IMR-90 (cell line): ENCODE measurements at regions not wholly inside any gene's neighbourhood (a gene's known extent, or its start where the extent isn't known, plus 50 kb on each side); places are given as distances from the start of the nearest gene placed in this dataset.

ENCODE experiments used
- ATAC-seq: fragments of 200-7000 bp; cut with Tn5 transposase; 2 replicates; pipeline ENCODE4 v1.9.1; 2020; ENCODE audit warnings: low read depth, mild to moderate bottlenecking, moderate library complexity
- BruUV-seq: library from RNA; stranded (reverse); fragments of 400-500 nt; replicated peaks from 2 replicates; lab custom pipeline; 2021; lab: Mats Ljungman, UMichigan
- CTCF ChIA-PET: fragments of 300-600 bp; formaldehyde crosslinking; extraction: SDS; loops from one replicate; lab custom pipeline; 2021; ENCODE audit warnings: antibody characterized with exemption; lab: Yijun Ruan, JAX
- POLR2A ChIA-PET: fragments of 300-600 bp; sonication (Branson Sonifier 250); formaldehyde crosslinking; loops from one replicate; lab custom pipeline; 2022; ENCODE audit warnings: antibody characterized with exemption; ENCODE audit not compliant: unreplicated experiment; lab: Charles Lee
- DNase-seq: peaks from one replicate; pipeline ENCODE4 v3.0.0; 2013
- H2AFZ ChIP-seq: replicated peaks from 2 replicates; pipeline ENCODE3; 2013; ENCODE audit warnings: low read length, mild to moderate bottlenecking; ENCODE audit not compliant: poor library complexity
- H2AK5ac ChIP-seq: 2 replicates; pipeline ENCODE4 v1.6.1; 2013; ENCODE audit warnings: low read depth, low read length, inconsistent platforms
- H2AK9ac ChIP-seq: replicated peaks from 2 replicates; pipeline ENCODE3; 2013; ENCODE audit warnings: mild to moderate bottlenecking, low read depth, low read length, moderate library complexity; ENCODE audit not compliant: poor library complexity
- H2BK120ac ChIP-seq: 2 replicates; pipeline ENCODE4 v1.6.1; 2013; ENCODE audit warnings: low read depth, low read length, inconsistent platforms
- H2BK15ac ChIP-seq: 3 replicates; pipeline ENCODE4 v1.6.1; 2013; ENCODE audit warnings: low read depth, low read length, inconsistent platforms
- H2BK20ac ChIP-seq: 2 replicates; pipeline ENCODE4 v1.6.1; 2013; ENCODE audit warnings: low read depth, mild to moderate bottlenecking, inconsistent platforms, low read length, moderate library complexity
- H2BK5ac ChIP-seq: 2 replicates; pipeline ENCODE4 v1.6.1; 2013; ENCODE audit warnings: mild to moderate bottlenecking, low read depth, low read length, inconsistent platforms; ENCODE audit not compliant: poor library complexity, severe bottlenecking
- H3K14ac ChIP-seq: replicated peaks from 2 replicates; pipeline ENCODE4 v1.6.1; 2013; ENCODE audit warnings: low read depth, low read length, inconsistent platforms
- H3K18ac ChIP-seq: 2 replicates; pipeline ENCODE4 v1.6.1; 2013; ENCODE audit warnings: low read depth, low read length, control low read depth
- H3K23ac ChIP-seq: 2 replicates; pipeline ENCODE4 v1.6.1; 2013; ENCODE audit warnings: low read depth, low read length, inconsistent platforms
- H3K27ac ChIP-seq: 2 replicates; pipeline ENCODE4 v1.5.1; 2013; ENCODE audit warnings: mild to moderate bottlenecking, control low read depth, low read length; ENCODE audit not compliant: insufficient read depth
- H3K27me3 ChIP-seq: 2 replicates; pipeline ENCODE4 v1.6.1; 2013; ENCODE audit warnings: low read length; ENCODE audit not compliant: control insufficient read depth, insufficient read depth
- H3K36me3 ChIP-seq: 2 replicates; pipeline ENCODE4 v1.6.1; 2013; ENCODE audit warnings: low read length, mixed read lengths; ENCODE audit not compliant: control insufficient read depth, insufficient read depth
- H3K4ac ChIP-seq: 2 replicates; pipeline ENCODE4 v1.6.1; 2013; ENCODE audit warnings: low read depth, low read length, inconsistent platforms
- H3K4me1 ChIP-seq: 2 replicates; pipeline ENCODE4 v1.6.1; 2013; ENCODE audit warnings: low read length, mixed read lengths; ENCODE audit not compliant: control insufficient read depth, insufficient read depth
- H3K4me2 ChIP-seq: 2 replicates; pipeline ENCODE4 v1.6.1; 2013; ENCODE audit warnings: low read depth, mild to moderate bottlenecking, control low read depth, low read length, moderate library complexity
- H3K4me3 ChIP-seq: 2 replicates; pipeline ENCODE4 v1.5.1; 2013; ENCODE audit warnings: low read depth, mild to moderate bottlenecking, control low read depth, low read length, moderate library complexity; ENCODE audit not compliant: insufficient read depth
- H3K56ac ChIP-seq: 2 replicates; pipeline ENCODE4 v1.6.1; 2013; ENCODE audit warnings: low read length, inconsistent platforms; ENCODE audit not compliant: insufficient read depth; ENCODE audit errors: extremely low read depth
- H3K79me1 ChIP-seq, 2 experiments: 2 replicates each; pipeline ENCODE4 v1.6.1; 2013; ENCODE audit warnings: low read length in 2 of 2, inconsistent platforms in 1 of 2, low read depth in 1 of 2
- H3K9ac ChIP-seq: 2 replicates; pipeline ENCODE4 v1.6.1; 2013; ENCODE audit warnings: low read depth, low read length, control low read depth
- H3K9me1 ChIP-seq: 2 replicates; pipeline ENCODE4 v1.6.1; 2013; ENCODE audit warnings: low read length, inconsistent platforms; ENCODE audit not compliant: insufficient read depth
- H3K9me3 ChIP-seq: 2 replicates; pipeline ENCODE4 v1.6.1; 2013; ENCODE audit warnings: low read length; ENCODE audit not compliant: control insufficient read depth, insufficient read depth
- H4K20me1 ChIP-seq: 2 replicates; pipeline ENCODE4 v1.6.1; 2013; ENCODE audit warnings: low read length, inconsistent platforms; ENCODE audit not compliant: insufficient read depth
- H4K5ac ChIP-seq: 2 replicates; pipeline ENCODE4 v1.6.1; 2013; ENCODE audit warnings: mild to moderate bottlenecking, low read depth, low read length, control low read depth
- H4K8ac ChIP-seq, 2 experiments: 2 replicates each; pipeline ENCODE4 v1.6.1; 2013; ENCODE audit warnings: low read depth in 2 of 2, low read length in 2 of 2, control low read depth in 1 of 2, inconsistent platforms in 1 of 2
- H4K91ac ChIP-seq: 2 replicates; pipeline ENCODE4 v1.6.1; 2013; ENCODE audit warnings: low read depth, low read length, inconsistent platforms; ENCODE audit not compliant: insufficient read depth
- WGBS, 2 experiments: methylation state at CpG; one replicate each; pipeline versions ENCODE4 v1.1.5 to v1.1.7; 2013; ENCODE audit warnings: missing lambda C conversion rate in 2 of 2; ENCODE audit not compliant: insufficient read length in 1 of 2; ENCODE audit errors: extremely low coverage in 2 of 2; 5-methylcytosine and 5-hydroxymethylcytosine counted together
- dilution Hi-C: fragments of 300-500 bp; cut with HindIII; formaldehyde crosslinking; loops from one replicate; pipeline ENCODE4 v1.14.3; 2018; ENCODE audit warnings: low sequenced_read_pairs; ENCODE audit not compliant: unreplicated experiment
- in situ Hi-C: fragments of 300-500 bp; cut with MboI; formaldehyde crosslinking; loops from 3 replicates; pipeline ENCODE4 v1.14.3; 2019; ENCODE audit warnings: low sequenced_read_pairs, inconsistent platforms, mixed read lengths
- intact Hi-C: fragments of 100-400 bp; cut with micrococcal nuclease; formaldehyde crosslinking; loops from 2 replicates; pipeline ENCODE4 v1.10.0; 2022
- TF ChIP-seq, protein P1 (sequence below): fragments of 150-350 bp; IDR thresholded peaks from 2 replicates; pipeline ENCODE4 v1.6.1; 2016; ENCODE audit warnings: low read depth, mild to moderate bottlenecking, low read length, moderate library complexity, borderline replicate concordance

- Histone ChIP-seq H2BK15ac (no peak overlapping the region), H4K5ac (no peak overlapping the region), H3K56ac (no peak overlapping the region), H3K79me1 (no peaks in the 10 kb centered on the region), H3K9ac (no peak overlapping the region), H3K36me3 (no peaks in the 10 kb centered on the region), H2BK5ac (no peak overlapping the region), H3K23ac (no peak overlapping the region), H4K20me1 (no peaks in the 10 kb centered on the region), H3K18ac (no peak overlapping the region), H2BK20ac (no peak overlapping the region), H2BK120ac (no peak overlapping the region), H3K9me3 (no peaks in the 10 kb centered on the region), H2AK5ac (no peak overlapping the region), H3K27me3 (no peaks in the 10 kb centered on the region), H3K4ac (no peak overlapping the region), H4K8ac (no peak overlapping the region), H2AK9ac (no peak overlapping the region), H3K4me3 (no peak overlapping the region), H3K4me1 (no peaks in the 10 kb centered on the region), H4K91ac (no peak overlapping the region), H3K14ac (no peak overlapping the region), H3K9me1 (no peaks in the 10 kb centered on the region), H3K27ac (no peak overlapping the region), H3K4me2 (no peak overlapping the region), H2AFZ (no peak overlapping the region)
- ATAC-seq (no peak), DNase-seq (no peak)
- dilution Hi-C loops = no loop called here
- in situ Hi-C loops = no loop called here
- no CpG with 5 or more reads among the region's 1 CpG for WGBS, 2 experiments
- BruUV-seq = no TSS peak
- ChIA-PET POLR2A (no interaction called here), CTCF (interaction anchor here (0.6 kb wide), 1 partner anchor 1448 kb away, joined by 3 read pairs; no protein-coding TSS in a partner anchor)
- intact Hi-C loops = no loop called here
- TF ChIP-seq, protein P1, sequence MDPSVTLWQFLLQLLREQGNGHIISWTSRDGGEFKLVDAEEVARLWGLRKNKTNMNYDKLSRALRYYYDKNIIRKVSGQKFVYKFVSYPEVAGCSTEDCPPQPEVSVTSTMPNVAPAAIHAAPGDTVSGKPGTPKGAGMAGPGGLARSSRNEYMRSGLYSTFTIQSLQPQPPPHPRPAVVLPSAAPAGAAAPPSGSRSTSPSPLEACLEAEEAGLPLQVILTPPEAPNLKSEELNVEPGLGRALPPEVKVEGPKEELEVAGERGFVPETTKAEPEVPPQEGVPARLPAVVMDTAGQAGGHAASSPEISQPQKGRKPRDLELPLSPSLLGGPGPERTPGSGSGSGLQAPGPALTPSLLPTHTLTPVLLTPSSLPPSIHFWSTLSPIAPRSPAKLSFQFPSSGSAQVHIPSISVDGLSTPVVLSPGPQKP = no peak
These were observed 65.9 kb upstream of the FAM98A start for GRCh38 chr2:33665039-33665438.
